ENCODE measurements at regions not wholly inside any gene's neighbourhood (a gene's known extent, or its start where the extent isn't known, plus 50 kb on each side); places are given as distances from the start of the nearest gene placed in this dataset.
"Not testable (repeated sequence)": the region's sequence is repeated elsewhere in the genome, so short reads cannot be mapped to it uniquely, and the experiment has no call there.

DNA sequence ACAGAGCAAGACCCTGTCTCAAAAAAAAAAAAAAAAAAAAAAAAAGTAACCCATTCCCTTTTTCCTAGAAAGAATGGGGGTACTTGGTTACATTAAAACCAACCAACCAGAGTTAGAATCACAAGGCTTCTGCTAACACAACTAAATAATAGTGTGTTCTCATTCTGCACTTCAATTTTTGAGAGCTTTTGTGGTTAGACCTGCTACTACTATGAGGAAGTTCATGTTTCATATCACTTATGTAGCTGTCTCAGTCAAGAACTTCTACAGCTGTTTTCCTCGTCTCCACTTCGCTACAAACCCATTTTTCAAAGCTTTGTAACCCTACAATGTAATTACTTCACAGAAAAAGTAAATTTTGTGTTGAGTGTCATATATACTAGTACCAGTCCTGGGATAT lies 58.3 kb downstream of the PDHA2 start:
- no peak for DNase-seq

GRCh38 chr4:95909211-95909610 lies 69.3 kb downstream of the PDHA2 start:
- no peak for DNase-seq

DNA sequence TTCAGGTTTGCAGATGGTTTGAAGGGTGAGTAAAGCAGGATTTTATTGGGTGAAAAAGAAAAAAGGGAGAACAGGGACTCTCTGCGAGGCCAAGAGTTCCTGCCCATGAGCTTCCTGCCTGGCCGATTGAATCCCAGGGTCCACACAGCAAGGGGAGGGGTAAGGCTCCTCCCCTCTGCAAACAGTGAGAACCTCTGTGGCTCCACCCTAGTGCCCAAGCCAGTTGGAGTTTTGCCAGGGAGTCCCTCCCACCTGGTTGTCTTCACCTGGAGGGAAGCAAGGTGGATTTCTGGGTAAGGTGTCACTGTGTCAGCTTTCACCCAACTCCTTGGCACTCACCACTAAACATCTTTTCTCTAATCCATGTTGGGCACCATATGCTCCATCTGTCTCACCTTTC lies 70.9 kb downstream of the PDHA2 start:
- DNase-seq, result no peak

GRCh38 chr4:95921470-95921869 lies 81.6 kb downstream of the PDHA2 start:
- DNase-seq, result no peak

GRCh38 chr4:95929448-95930064 lies 89.7 kb downstream of the PDHA2 start:
- DNase-seq, result no peak

DNA sequence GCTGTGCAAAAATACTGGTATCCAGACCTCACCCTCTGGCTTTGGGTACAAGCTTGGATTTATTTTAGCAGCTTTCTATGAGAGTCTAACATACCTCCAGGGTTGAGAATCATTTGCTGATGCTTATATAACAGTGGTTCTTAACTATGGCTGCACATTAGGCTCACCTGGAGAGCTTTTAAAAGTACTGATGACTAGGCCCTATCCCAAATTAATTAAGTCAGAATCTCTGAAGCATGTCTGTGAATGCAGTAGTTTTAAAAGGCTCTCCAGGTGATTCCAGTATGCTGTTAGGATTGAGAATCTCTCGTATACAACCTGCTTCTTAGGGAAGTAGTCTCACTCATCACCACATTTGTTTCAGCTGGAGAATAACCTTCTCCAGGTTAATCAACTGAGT lies 99.2 kb downstream of the PDHA2 start:
- DNase-seq, result no peak

DNA sequence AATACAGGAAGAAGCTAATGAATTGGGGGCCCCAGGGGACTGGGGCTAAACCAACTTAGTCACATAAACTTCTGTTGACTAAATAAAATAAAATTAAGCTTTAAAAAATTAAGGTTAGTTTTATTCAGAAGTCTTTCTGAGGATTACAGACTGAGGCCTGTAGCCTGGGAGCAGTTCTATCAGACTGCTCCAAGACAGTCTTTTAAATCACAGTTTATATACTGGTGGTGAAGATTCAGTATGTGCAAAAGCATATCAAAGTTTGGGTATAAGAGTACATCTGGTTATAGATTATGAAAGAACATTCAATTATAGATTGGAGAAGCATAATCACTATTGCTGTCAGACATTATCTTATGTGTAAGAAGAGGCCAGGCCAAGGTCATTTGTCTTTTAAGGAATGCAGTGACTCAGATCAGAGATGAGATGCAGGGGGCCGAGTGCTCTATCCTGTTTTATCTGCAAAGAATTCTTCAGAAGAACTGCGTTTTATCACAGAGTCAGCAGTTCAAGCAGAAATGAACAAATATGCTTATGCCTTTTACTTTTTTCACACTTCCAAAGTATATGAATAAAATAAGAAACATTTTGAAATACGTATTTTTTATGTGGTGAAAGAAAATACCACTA lies 109.4 kb downstream of the PDHA2 start:
- peak; percentile 3 for DNase-seq

DNA sequence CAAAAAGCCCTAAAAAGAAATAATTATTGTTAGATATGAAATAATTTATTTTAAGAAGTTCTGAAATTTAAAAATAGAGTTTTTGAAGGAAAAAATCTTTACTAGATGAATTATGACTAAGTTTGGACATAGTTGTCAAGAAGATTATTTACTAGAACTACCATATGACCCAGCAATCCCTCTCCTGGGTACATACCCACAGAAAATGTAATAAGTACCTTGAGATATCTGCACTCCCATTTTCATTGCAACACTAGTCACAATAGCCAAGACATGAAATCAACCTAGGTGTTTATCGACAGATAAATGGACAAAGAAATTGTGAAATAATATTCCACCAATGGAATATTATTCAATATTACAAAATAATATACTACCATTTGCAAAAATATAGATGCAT lies 109.9 kb downstream of the PDHA2 start:
- DNase-seq, result no peak

- DNase-seq, result not testable (repeated sequence)
Measured at GRCh38 chr4:95952538-95952937, 112.6 kb downstream of the PDHA2 start.

DNA sequence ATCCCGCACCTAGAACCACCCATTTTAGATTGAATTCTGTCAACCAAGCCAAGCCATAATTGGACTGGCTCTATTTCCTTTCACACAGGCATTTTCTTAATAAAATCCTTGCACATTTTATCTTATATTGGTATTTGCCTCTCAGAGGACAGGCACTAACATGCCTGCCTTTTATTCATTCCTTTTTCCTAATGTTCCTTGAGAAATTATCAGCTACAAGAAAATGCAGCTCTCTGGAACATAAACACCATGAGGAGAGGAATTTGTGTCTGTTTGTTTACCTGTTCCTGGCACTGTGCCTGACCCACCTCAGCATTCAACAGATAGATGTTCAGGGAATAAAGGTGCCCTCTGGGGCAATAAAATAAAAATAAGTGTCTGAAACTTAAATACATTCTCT lies 116.2 kb downstream of the PDHA2 start:
- no peak for DNase-seq

DNA sequence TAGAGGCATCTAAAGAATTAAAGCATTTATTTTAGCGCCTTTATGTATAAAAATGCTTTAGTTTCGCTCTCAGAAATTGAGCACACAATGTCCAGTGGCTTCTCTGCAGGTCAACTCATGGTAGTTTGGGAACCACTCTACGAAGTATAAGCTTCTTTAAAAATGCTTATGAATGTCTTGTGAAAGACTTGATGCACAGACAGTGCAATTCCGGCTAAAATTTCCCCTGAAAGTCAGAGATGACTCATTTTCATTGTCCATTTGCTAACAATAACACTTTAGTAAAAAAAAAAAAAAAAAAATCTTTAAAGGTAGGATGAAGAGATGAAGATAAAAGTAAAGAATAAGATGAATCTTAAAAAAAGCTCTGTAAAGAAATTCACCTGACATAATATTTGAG lies 117.2 kb downstream of the PDHA2 start:
- no peak for DNase-seq

GRCh38 chr4:95957759-95958158 lies 117.9 kb downstream of the PDHA2 start:
- DNase-seq, result no peak

- DNase-seq, result no peak
Measured at GRCh38 chr4:95959182-95959581, 119.3 kb downstream of the PDHA2 start.

DNA sequence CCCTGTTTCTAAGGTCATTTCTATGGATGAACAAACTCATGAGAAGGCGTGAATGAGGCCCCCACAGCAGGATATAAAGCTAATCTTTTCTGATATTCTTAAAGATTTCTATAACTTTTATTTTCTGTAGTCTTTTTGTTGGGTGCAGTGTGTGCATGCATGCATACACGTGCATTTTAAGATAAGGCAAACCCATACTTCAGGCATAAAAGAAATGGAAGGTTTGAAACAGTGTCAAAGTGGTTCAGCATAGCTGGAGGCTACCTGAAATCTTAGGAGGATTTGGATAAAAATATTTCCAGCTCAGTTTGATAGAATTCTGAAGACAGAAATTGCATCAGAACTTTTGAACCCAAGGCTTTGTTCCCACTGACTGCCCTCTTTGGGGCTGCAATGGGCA lies 119.7 kb downstream of the PDHA2 start:
- no peak for DNase-seq

DNA sequence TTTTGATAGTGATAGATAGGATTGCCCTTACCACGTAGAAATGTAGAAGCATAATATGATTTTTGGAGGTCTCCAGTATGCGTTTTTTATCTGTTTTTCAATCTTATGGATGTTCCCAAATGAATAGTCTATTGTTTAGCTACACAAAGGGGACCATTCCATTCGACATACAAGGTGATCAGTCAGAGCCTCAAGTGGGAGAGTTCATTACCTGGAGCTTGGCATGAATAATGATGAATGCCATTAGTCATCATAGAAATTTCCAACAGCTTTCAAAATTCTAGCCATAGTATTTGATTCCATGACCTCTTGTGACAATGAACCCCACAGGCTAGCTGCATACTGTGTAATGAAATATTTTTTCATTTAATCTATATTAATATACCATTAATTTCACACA lies 123.6 kb downstream of the PDHA2 start:
- DNase-seq, result no peak

- no peak for DNase-seq
Measured at GRCh38 chr4:95979961-95980876, 140.3 kb downstream of the PDHA2 start.

GRCh38 chr4:95980877-95981360 lies 141.0 kb downstream of the PDHA2 start:
- no peak for DNase-seq

DNA sequence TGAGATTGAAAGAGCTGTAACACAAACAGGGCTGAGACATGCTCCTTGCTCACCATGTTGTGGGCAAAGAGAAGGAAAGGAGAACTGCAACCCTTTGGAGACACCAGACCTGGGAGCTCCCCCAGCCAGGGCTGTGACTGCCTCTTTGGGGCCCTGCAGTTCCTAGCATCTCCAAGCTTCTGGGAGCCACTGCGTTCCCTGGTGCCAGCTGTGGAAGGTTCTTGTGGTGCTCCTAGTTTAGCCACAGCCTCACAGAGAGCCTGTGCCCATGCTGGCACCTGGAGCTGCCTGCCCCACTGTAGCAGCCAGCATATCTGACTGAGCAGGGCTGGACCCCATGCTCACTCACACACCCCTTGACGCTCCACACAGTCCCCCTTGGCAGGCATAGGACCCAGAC lies 141.7 kb downstream of the PDHA2 start:
- no peak for DNase-seq

- no peak for DNase-seq
Measured at GRCh38 chr4:95982516-95982915, 142.6 kb downstream of the PDHA2 start.

GRCh38 chr4:95984081-95984480 lies 144.2 kb downstream of the PDHA2 start:
- DNase-seq, result no peak

GRCh38 chr4:95985051-95985450 lies 145.2 kb downstream of the PDHA2 start:
- DNase-seq, result no peak

GRCh38 chr4:95985791-95986550 lies 146.1 kb downstream of the PDHA2 start:
- no peak for DNase-seq

DNA sequence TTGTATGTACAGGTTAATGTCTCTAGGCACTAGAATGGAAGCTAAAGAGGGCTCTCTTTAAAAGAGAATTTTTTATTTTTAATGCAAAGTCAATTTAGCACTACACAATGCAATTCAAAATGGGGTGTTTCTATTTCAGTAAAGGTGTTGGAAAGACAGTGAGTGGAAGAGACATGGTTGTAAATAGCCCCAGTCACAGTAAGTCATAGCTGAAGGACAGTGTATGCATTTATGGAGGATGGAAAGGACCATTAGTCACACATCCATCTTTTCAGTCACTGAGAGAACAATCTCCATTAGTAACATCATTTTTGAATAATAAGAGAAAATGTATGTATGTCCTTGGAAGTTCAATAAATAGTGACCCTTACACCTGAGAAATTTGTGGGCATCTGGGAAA lies 148.0 kb downstream of the PDHA2 start:
- DNase-seq, result no peak
